Testis (tissue), 2 donors: ENCODE measurements at regions not wholly inside any gene's neighbourhood (a gene's known extent, or its start where the extent isn't known, plus 50 kb on each side); places are given as distances from the start of the nearest gene placed in this dataset.
"Not testable (repeated sequence)": the region's sequence is repeated elsewhere in the genome, so short reads cannot be mapped to it uniquely, and the experiment has no call there.

Experiments
- DNase-seq: peaks from one replicate; pipeline ENCODE4 v3.0.0-alpha.2; 2019
- H3K27ac ChIP-seq, 2 donors: fragments of 200-600 bp; sonication (generic); one replicate each; pipeline ENCODE4 v1.5.1; 2019
- H3K27me3 ChIP-seq: fragments of 200-600 bp; sonication (generic); one replicate; pipeline ENCODE4 v1.5.1; 2019
- H3K36me3 ChIP-seq: fragments of 200-600 bp; sonication (generic); one replicate; pipeline ENCODE4 v1.5.1; 2017; ENCODE audit warnings: low read depth; ENCODE audit errors: missing control alignments
- H3K4me1 ChIP-seq: fragments of 200-600 bp; sonication (generic); one replicate; pipeline ENCODE4 v1.5.1; 2019
- H3K4me3 ChIP-seq, 2 donors: fragments of 200-600 bp; sonication (generic); one replicate each; pipeline ENCODE4 v1.5.1; 2017 to 2019
- H3K9me3 ChIP-seq: fragments of 200-600 bp; sonication (generic); one replicate; pipeline ENCODE4 v1.5.1; 2017
- CTCF ChIP-seq, 3 experiments: fragments of 450-650 bp in 2 of 3; fragments of 200-600 bp in 1 of 3; sonication (generic) in 1 of 3; IDR thresholded peaks; one replicate each; pipeline ENCODE4 v1.5.1; 2016 to 2019; ENCODE audit warnings: antibody characterized with exemption in 3 of 3, mild to moderate bottlenecking in 2 of 3, moderate library complexity in 1 of 3
- POLR2A ChIP-seq: fragments of 450-650 bp; IDR thresholded peaks from one replicate; pipeline ENCODE4 v1.6.1; 2017; ENCODE audit warnings: antibody characterized with exemption, mild to moderate bottlenecking, moderate library complexity
- whole genome bisulfite sequencing, 2 donors: methylation state at CpG; one replicate each; pipeline ENCODE4 v1.1.5; 2018; 5-methylcytosine and 5-hydroxymethylcytosine counted together
- intact Hi-C: fragments of 100-400 bp; cut with DNase I; formaldehyde crosslinking; loops from one replicate; pipeline ENCODE4 v1.15.1; 2023; ENCODE audit warnings: low total_unique reads

DNA sequence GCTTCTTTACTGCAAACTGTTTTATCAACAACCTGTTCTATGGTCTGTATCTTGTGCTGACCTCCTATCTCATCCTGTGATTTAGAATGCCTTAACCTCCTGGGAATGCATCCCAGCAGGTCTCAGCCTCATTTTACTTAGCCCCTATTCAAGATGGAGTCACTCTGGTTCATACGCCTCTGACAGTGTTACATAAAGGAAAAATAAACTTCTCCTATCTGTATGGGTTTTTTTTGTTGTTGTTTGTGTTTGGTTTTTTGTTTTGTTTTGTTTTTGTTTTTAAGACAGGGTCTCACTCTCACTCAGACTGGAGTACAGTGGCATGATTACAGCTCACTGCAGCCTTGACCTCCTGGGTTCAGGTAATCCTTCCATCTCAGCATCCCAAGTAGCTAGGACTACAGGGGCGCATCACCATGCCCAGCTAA, 62.1 kb downstream of the RESF1 start:
- no peaks in the 10 kb centered on the region for H3K36me3 ChIP-seq
- no peaks in the 10 kb centered on the region for H3K9me3 ChIP-seq
- no peak for DNase-seq
- no peak overlapping the region for H3K27ac ChIP-seq
- 82 to 91% methylated on average over 2 of the region's 2 CpGs for WGBS, 2 donors
- H3K27me3 ChIP-seq: no peaks in the 10 kb centered on the region
- no peak overlapping the region for H3K4me3 ChIP-seq
- no peaks in the 10 kb centered on the region for H3K4me1 ChIP-seq
- TF ChIP-seq POLR2A (no peak), CTCF (IDR thresholded peaks at IDR 0.05) (no peak)
- intact Hi-C loops: no loop called here

DNA sequence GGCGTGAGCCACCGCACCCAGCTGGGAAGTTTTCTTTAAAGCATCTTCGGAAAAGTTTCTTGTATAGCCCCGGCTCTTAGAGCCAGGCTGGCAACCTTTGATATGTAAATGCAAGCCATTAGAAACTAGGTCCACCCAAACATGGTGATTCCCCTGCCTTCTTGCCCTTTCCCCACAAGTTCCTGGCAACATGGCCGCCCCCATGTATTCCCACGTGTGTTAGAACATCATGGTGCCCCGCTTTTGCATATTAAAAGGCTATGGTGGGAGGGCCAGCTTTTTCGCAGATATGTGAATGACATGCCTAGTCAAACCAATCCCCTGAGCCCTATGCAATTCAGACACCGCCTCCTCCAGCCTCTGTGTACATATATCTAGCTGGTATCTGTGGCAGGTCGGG, 63.2 kb downstream of the RESF1 start:
- intact Hi-C loops, DNase-seq: not testable (repeated sequence)

GRCh38 chr12:32023861-32024260, 64.6 kb downstream of the RESF1 start:
- H3K4me3 ChIP-seq, H3K9me3 ChIP-seq, H3K27ac ChIP-seq, H3K4me1 ChIP-seq, H3K27me3 ChIP-seq, intact Hi-C loops, DNase-seq, H3K36me3 ChIP-seq: not testable (repeated sequence)
- WGBS, 2 donors: 89 to 97% methylated on average over 9 of the region's 9 CpGs

More for the DNA sequence above, 63.2 kb downstream of the RESF1 start:
- not testable (repeated sequence) for H3K4me1 ChIP-seq, H3K36me3 ChIP-seq, H3K27ac ChIP-seq, H3K9me3 ChIP-seq, H3K27me3 ChIP-seq, H3K4me3 ChIP-seq
- 66 to 80% methylated on average over 10 of the region's 10 CpGs for WGBS, 2 donors

- no peak for TF ChIP-seq CTCF (IDR thresholded peaks at IDR 0.05)
- TF ChIP-seq POLR2A: no peak
- WGBS, 2 donors: 80 to 88% methylated on average over 8 of the region's 8 CpGs
- intact Hi-C loops: no loop called here
- H3K27me3 ChIP-seq: no peaks in the 10 kb centered on the region
- H3K4me1 ChIP-seq: no peaks in the 10 kb centered on the region
- no peak for DNase-seq
- no peaks in the 10 kb centered on the region for H3K36me3 ChIP-seq
- H3K4me3 ChIP-seq: no peak overlapping the region
- no peaks in the 10 kb centered on the region for H3K9me3 ChIP-seq
- H3K27ac ChIP-seq: no peak overlapping the region
These were observed 65.8 kb downstream of the RESF1 start for GRCh38 chr12:32024884-32025592.

DNA sequence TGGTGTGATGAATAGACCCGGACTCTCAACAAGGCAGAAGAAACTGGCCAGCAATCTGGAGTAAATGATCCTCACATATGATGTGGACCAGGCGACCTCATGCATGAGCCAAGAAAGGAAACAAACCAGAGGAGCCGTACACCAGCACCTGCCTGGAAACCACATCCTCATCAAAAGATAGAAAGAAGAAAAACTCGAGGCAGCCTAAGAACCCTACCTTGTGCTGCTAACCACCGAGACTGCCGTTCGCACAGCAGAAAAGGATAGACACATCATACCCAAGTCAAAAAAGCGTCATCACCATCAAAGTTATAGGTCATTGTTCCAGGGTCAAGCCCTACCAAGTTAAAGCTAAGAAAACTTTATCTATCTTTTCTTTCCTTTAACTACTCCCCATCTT, 66.7 kb downstream of the RESF1 start:
- no peak for DNase-seq
- Histone ChIP-seq H3K4me3 (no peak overlapping the region), H3K4me1 (no peaks in the 10 kb centered on the region), H3K27me3 (no peaks in the 10 kb centered on the region), H3K9me3 (no peaks in the 10 kb centered on the region), H3K27ac (no peak overlapping the region), H3K36me3 (no peaks in the 10 kb centered on the region)
- TF ChIP-seq CTCF (IDR thresholded peaks at IDR 0.05) (no peak), POLR2A (no peak)
- WGBS, 2 donors: 75 to 86% methylated on average over 8 of the region's 8 CpGs
- intact Hi-C loops: no loop called here

GRCh38 chr12:32027684-32028365, 68.6 kb downstream of the RESF1 start:
- no peak overlapping the region for H3K27ac ChIP-seq
- DNase-seq: no peak
- no peaks in the 10 kb centered on the region for H3K36me3 ChIP-seq
- WGBS, 2 donors: 82 to 91% methylated on average over 6 of the region's 6 CpGs
- H3K27me3 ChIP-seq: no peaks in the 10 kb centered on the region
- no peaks in the 10 kb centered on the region for H3K9me3 ChIP-seq
- TF ChIP-seq POLR2A (no peak), CTCF (IDR thresholded peaks at IDR 0.05) (no peak)
- intact Hi-C loops: no loop called here
- no peak overlapping the region for H3K4me3 ChIP-seq
- peaks cover 8% of the 10 kb centered on the region for H3K4me1 ChIP-seq
